Mononuclear cell (primary cell): ENCODE measurements at regions not wholly inside any gene's neighbourhood (a gene's known extent, or its start where the extent isn't known, plus 50 kb on each side); places are given as distances from the start of the nearest gene placed in this dataset.

Source experiments
- H3K27me3 ChIP-seq: 2 replicates; pipeline ENCODE4 v1.6.0; 2011; ENCODE audit warnings: low read length, control low read depth; ENCODE audit not compliant: insufficient read depth
- H3K4me1 ChIP-seq: 2 replicates; pipeline ENCODE4 v1.5.1; 2011; ENCODE audit warnings: mild to moderate bottlenecking, low read length, control low read depth; ENCODE audit not compliant: insufficient read depth
- H3K4me3 ChIP-seq: 2 replicates; pipeline ENCODE4 v1.5.1; 2011; ENCODE audit warnings: mild to moderate bottlenecking, low read length, moderate library complexity
- H3K9me3 ChIP-seq: 2 replicates; pipeline ENCODE4 v1.5.1; 2011; ENCODE audit warnings: low read depth, mild to moderate bottlenecking, control low read depth, low read length

GRCh38 chr14:71314717-71315116 lies 407.5 kb downstream of the PCNX1 start:
- Histone ChIP-seq H3K9me3 (no peaks in the 10 kb centered on the region), H3K27me3 (no peaks in the 10 kb centered on the region), H3K4me1 (peaks cover 2% of the 10 kb centered on the region), H3K4me3 (no peak overlapping the region)

- no peaks in the 10 kb centered on the region for H3K27me3 ChIP-seq
- no peak overlapping the region for H3K4me3 ChIP-seq
- no peaks in the 10 kb centered on the region for H3K9me3 ChIP-seq
- peaks cover 15% of the 10 kb centered on the region for H3K4me1 ChIP-seq
Measured at GRCh38 chr14:71317385-71318096, 410.3 kb downstream of the PCNX1 start.

GRCh38 chr14:71318097-71318459 lies 410.8 kb downstream of the PCNX1 start:
- Histone ChIP-seq H3K27me3 (no peaks in the 10 kb centered on the region), H3K9me3 (no peaks in the 10 kb centered on the region), H3K4me3 (no peak overlapping the region), H3K4me1 (peaks cover 20% of the 10 kb centered on the region)

GRCh38 chr14:71319666-71320065 lies 412.4 kb downstream of the PCNX1 start:
- H3K27me3 ChIP-seq, result no peaks in the 10 kb centered on the region
- H3K9me3 ChIP-seq, result no peaks in the 10 kb centered on the region
- H3K4me1 ChIP-seq, result peaks cover 34% of the 10 kb centered on the region
- H3K4me3 ChIP-seq, result peak overlapping the region; percentile 88

GRCh38 chr14:71320107-71320733 lies 413.0 kb downstream of the PCNX1 start, which contains the start of gene SIPA1L1:
Gene SIPA1L1, plus strand, starts transcription at chr14:71320476.
- H3K4me3 ChIP-seq, result peak within 1 kb of the TSS; percentile 88

GRCh38 chr14:71320734-71321573 lies 413.7 kb downstream of the PCNX1 start:
- no peaks in the 10 kb centered on the region for H3K9me3 ChIP-seq
- peaks cover 47% of the 10 kb centered on the region for H3K4me1 ChIP-seq
- H3K27me3 ChIP-seq, result no peaks in the 10 kb centered on the region
- peak overlapping the region; percentile 88 for H3K4me3 ChIP-seq

More at GRCh38 chr14:71320107-71320733, 413.0 kb downstream of the PCNX1 start, which contains the start of gene SIPA1L1:
- Histone ChIP-seq H3K9me3 (no peaks in the 10 kb centered on the region), H3K4me1 (peaks cover 40% of the 10 kb centered on the region), H3K27me3 (no peaks in the 10 kb centered on the region)

- peaks cover 54% of the 10 kb centered on the region for H3K4me1 ChIP-seq
- no peaks in the 10 kb centered on the region for H3K27me3 ChIP-seq
- H3K9me3 ChIP-seq, result no peaks in the 10 kb centered on the region
- peak overlapping the region; percentile 88 for H3K4me3 ChIP-seq
Measured at GRCh38 chr14:71321574-71322315, 414.5 kb downstream of the PCNX1 start.

- Histone ChIP-seq H3K27me3 (no peaks in the 10 kb centered on the region), H3K9me3 (no peaks in the 10 kb centered on the region), H3K4me1 (peaks cover 60% of the 10 kb centered on the region), H3K4me3 (peak overlapping the region; percentile 88)
Measured at GRCh38 chr14:71322655-71323250, 415.5 kb downstream of the PCNX1 start.

- Histone ChIP-seq H3K27me3 (no peaks in the 10 kb centered on the region), H3K4me3 (no peak overlapping the region), H3K9me3 (no peaks in the 10 kb centered on the region), H3K4me1 (peaks cover 65% of the 10 kb centered on the region)
Measured at GRCh38 chr14:71324767-71325272, 417.6 kb downstream of the PCNX1 start.

- Histone ChIP-seq H3K27me3 (no peaks in the 10 kb centered on the region), H3K4me1 (peaks cover 56% of the 10 kb centered on the region), H3K9me3 (no peaks in the 10 kb centered on the region), H3K4me3 (no peak overlapping the region)
Measured at GRCh38 chr14:71327691-71328090, 420.4 kb downstream of the PCNX1 start.

GRCh38 chr14:71328183-71328582 lies 420.9 kb downstream of the PCNX1 start:
- H3K9me3 ChIP-seq, result no peaks in the 10 kb centered on the region
- H3K4me3 ChIP-seq, result no peak overlapping the region
- H3K27me3 ChIP-seq, result no peaks in the 10 kb centered on the region
- H3K4me1 ChIP-seq, result peaks cover 51% of the 10 kb centered on the region

GRCh38 chr14:71328954-71329353 lies 421.7 kb downstream of the PCNX1 start:
- H3K4me1 ChIP-seq, result peaks cover 44% of the 10 kb centered on the region
- no peaks in the 10 kb centered on the region for H3K27me3 ChIP-seq
- no peaks in the 10 kb centered on the region for H3K9me3 ChIP-seq
- H3K4me3 ChIP-seq, result no peak overlapping the region

- no peaks in the 10 kb centered on the region for H3K9me3 ChIP-seq
Measured at GRCh38 chr14:71331403-71331802, 424.1 kb downstream of the PCNX1 start.

GRCh38 chr14:71332476-71332875 lies 425.2 kb downstream of the PCNX1 start:
- Histone ChIP-seq H3K27me3 (no peaks in the 10 kb centered on the region), H3K4me3 (no peak overlapping the region), H3K9me3 (no peaks in the 10 kb centered on the region), H3K4me1 (peaks cover 16% of the 10 kb centered on the region)

More at GRCh38 chr14:71331403-71331802, 424.1 kb downstream of the PCNX1 start:
- Histone ChIP-seq H3K27me3 (no peaks in the 10 kb centered on the region), H3K4me1 (peaks cover 21% of the 10 kb centered on the region), H3K4me3 (no peak overlapping the region)
